GM12878 (cell line): ENCODE measurements at regions not wholly inside any gene's neighbourhood (a gene's known extent, or its start where the extent isn't known, plus 50 kb on each side); places are given as distances from the start of the nearest gene placed in this dataset.

Experiments
- HDGF ChIP-seq: fragments of 450-650 bp; IDR thresholded peaks from 2 replicates; pipeline ENCODE4 v1.6.1; 2016; ENCODE audit warnings: antibody characterized with exemption
- IRF4 ChIP-seq: IDR thresholded peaks from 2 replicates; pipeline ENCODE4 v1.6.1; 2011; ENCODE audit warnings: low read depth, low read length
- JUND ChIP-seq: IDR thresholded peaks from 2 replicates; pipeline ENCODE4 v1.6.1; 2012; ENCODE audit warnings: low read depth, mild to moderate bottlenecking, low read length, improper control_type of control experiment, moderate library complexity
- KLF5 ChIP-seq: fragments of 450-650 bp; IDR thresholded peaks from 2 replicates; pipeline ENCODE4 v1.6.1; 2014; ENCODE audit warnings: mild to moderate bottlenecking; ENCODE audit not compliant: partially characterized antibody
- MEF2A ChIP-seq: IDR thresholded peaks from 2 replicates; pipeline ENCODE4 v1.6.1; 2011; ENCODE audit warnings: low read depth, mild to moderate bottlenecking, low read length, moderate library complexity; ENCODE audit not compliant: insufficient read depth
- MYC ChIP-seq: IDR thresholded peaks from 2 replicates; pipeline ENCODE4 v1.6.1; 2011; ENCODE audit warnings: mild to moderate bottlenecking, low read length, moderate library complexity, inconsistent platforms; ENCODE audit not compliant: insufficient read depth, insufficient replicate concordance, insufficient read length, severe bottlenecking
- RCOR1 ChIP-seq: conservative IDR thresholded peaks from 2 replicates; pipeline ENCODE4 v1.6.1; 2012; ENCODE audit warnings: low read depth, low read length, improper control_type of control experiment
- SMAD1 ChIP-seq: fragments of 450-650 bp; IDR thresholded peaks from 2 replicates; pipeline ENCODE4 v1.6.1; 2018; ENCODE audit warnings: mild to moderate bottlenecking, low read depth; ENCODE audit not compliant: partially characterized antibody
- SMARCA5 ChIP-seq: fragments of 450-650 bp; IDR thresholded peaks from 2 replicates; pipeline ENCODE4 v1.6.1; 2017; ENCODE audit warnings: mild to moderate bottlenecking
- SUZ12 ChIP-seq: fragments of 200-600 bp; sonication (generic); IDR thresholded peaks from one replicate; pipeline ENCODE4 v1.6.1; 2018; ENCODE audit warnings: antibody characterized with exemption, mild to moderate bottlenecking; ENCODE audit not compliant: unreplicated experiment
- TAF1 ChIP-seq: IDR thresholded peaks from 2 replicates; pipeline ENCODE4 v1.6.1; 2011; ENCODE audit warnings: mild to moderate bottlenecking, low read depth, low read length, borderline replicate concordance
- TCF3 ChIP-seq: IDR thresholded peaks from 2 replicates; pipeline ENCODE4 v1.6.1; 2012; ENCODE audit warnings: low read depth, mild to moderate bottlenecking, low read length, borderline replicate concordance; ENCODE audit not compliant: insufficient read depth
- TF ChIP-seq, protein P1 (sequence below): fragments of 450-650 bp; IDR thresholded peaks from 2 replicates; pipeline ENCODE4 v1.6.1; 2016; ENCODE audit warnings: mild to moderate bottlenecking
- TF ChIP-seq, protein P2 (sequence below), 3 experiments: IDR thresholded peaks in 2 of 3; conservative IDR thresholded peaks in 1 of 3; 2 replicates each; pipeline ENCODE4 v1.5.1; 2011; ENCODE audit warnings: low read depth in 3 of 3, low read length in 3 of 3, mild to moderate bottlenecking in 3 of 3, control low read depth in 2 of 3, moderate library complexity in 2 of 3, inconsistent platforms in 1 of 3, mixed read lengths in 1 of 3; ENCODE audit not compliant: control insufficient read depth in 2 of 3, insufficient read depth in 1 of 3; ENCODE audit errors: extremely low read depth in 1 of 3
- TF ChIP-seq, protein P3 (sequence below): IDR thresholded peaks from 2 replicates; pipeline ENCODE4 v1.6.1; 2011; ENCODE audit warnings: low read depth, mild to moderate bottlenecking, low read length, moderate library complexity, borderline replicate concordance; ENCODE audit errors: extremely low read depth
- TF ChIP-seq, protein P4 (sequence below): IDR thresholded peaks from 2 replicates; pipeline ENCODE4 v1.6.1; 2012; ENCODE audit warnings: low read depth, low read length, improper control_type of control experiment
- TF ChIP-seq, protein P5 (sequence below): IDR thresholded peaks from 2 replicates; pipeline ENCODE4 v1.6.1; 2012; ENCODE audit warnings: low read length, inconsistent platforms
- TF ChIP-seq, protein P6 (sequence below): fragments of 450-650 bp; IDR thresholded peaks from 2 replicates; pipeline ENCODE4 v1.6.1; 2017; ENCODE audit warnings: mild to moderate bottlenecking, moderate library complexity

DNA sequence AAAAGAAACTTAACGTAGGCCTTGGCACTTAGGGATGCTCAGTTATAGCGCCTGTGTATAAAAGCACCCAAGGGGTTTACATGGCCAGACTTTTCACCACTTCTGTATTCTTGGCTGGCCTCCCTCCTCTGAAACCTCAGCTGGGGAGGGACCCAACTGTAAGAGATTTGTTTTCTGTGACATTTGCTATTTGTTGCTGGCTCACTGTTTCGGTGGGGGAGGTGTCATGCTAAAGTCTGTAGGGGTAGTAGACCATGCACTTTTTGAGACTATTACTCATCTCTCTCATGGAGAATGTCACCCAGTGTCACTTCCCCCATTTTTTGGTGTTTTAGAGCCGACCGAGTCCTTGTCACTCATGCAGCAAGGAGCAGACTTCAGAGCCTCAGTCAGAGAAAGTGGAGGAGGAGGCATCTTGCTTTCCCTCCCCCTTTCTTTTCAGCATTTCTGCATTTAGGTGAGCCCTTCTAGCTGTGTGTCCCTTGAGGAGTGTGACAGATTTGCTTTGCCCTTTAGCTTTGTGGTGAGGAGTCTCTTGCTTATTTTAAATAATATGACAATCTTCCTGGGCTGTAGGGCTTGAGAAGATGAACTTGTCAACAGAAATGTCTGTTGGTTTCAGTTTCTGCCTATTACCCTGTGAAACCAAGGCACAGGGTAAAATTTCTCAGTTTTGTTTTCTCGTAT, 160.1 kb downstream of the FASLG start (continued):
- TF ChIP-seq MYC (no peak), TAF1 (no peak), SUZ12 (no peak), SMAD1 (peak; percentile 11), IRF4 (peak; percentile 85; the same call in 1 of the 2 replicates), TCF3 (peak; percentile 81; the same call in 1 of the 2 replicates), MEF2A (peak; percentile 69; the same call in 1 of the 2 replicates), JUND (peak; percentile 60; the same call in 1 of the 2 replicates), RCOR1 (peak; percentile 79; the same call in 1 of the 2 replicates), KLF5 (peak; percentile 78), SMARCA5 (peak; percentile 51; the same call in 1 of the 2 replicates), HDGF (no peak)
- TF ChIP-seq, protein P1, sequence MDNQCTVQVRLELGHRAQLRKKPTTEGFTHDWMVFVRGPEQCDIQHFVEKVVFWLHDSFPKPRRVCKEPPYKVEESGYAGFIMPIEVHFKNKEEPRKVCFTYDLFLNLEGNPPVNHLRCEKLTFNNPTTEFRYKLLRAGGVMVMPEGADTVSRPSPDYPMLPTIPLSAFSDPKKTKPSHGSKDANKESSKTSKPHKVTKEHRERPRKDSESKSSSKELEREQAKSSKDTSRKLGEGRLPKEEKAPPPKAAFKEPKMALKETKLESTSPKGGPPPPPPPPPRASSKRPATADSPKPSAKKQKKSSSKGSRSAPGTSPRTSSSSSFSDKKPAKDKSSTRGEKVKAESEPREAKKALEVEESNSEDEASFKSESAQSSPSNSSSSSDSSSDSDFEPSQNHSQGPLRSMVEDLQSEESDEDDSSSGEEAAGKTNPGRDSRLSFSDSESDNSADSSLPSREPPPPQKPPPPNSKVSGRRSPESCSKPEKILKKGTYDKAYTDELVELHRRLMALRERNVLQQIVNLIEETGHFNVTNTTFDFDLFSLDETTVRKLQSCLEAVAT = peak; percentile 42; the same call in 1 of the 2 replicates
- TF ChIP-seq, protein P2, sequence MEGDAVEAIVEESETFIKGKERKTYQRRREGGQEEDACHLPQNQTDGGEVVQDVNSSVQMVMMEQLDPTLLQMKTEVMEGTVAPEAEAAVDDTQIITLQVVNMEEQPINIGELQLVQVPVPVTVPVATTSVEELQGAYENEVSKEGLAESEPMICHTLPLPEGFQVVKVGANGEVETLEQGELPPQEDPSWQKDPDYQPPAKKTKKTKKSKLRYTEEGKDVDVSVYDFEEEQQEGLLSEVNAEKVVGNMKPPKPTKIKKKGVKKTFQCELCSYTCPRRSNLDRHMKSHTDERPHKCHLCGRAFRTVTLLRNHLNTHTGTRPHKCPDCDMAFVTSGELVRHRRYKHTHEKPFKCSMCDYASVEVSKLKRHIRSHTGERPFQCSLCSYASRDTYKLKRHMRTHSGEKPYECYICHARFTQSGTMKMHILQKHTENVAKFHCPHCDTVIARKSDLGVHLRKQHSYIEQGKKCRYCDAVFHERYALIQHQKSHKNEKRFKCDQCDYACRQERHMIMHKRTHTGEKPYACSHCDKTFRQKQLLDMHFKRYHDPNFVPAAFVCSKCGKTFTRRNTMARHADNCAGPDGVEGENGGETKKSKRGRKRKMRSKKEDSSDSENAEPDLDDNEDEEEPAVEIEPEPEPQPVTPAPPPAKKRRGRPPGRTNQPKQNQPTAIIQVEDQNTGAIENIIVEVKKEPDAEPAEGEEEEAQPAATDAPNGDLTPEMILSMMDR (IDR thresholded peaks at IDR 0.05 in 2 of 3, conservative IDR thresholded peaks at IDR 0.05 in 1 of 3; ENCODE audit: control insufficient read depth in 2 of 3, extremely low read depth in 1 of 3, insufficient read depth in 1 of 3, low read depth in 3 of 3, low read length in 3 of 3) = no peak
- TF ChIP-seq, protein P3, sequence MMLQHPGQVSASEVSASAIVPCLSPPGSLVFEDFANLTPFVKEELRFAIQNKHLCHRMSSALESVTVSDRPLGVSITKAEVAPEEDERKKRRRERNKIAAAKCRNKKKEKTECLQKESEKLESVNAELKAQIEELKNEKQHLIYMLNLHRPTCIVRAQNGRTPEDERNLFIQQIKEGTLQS = no peak
- TF ChIP-seq, protein P4, sequence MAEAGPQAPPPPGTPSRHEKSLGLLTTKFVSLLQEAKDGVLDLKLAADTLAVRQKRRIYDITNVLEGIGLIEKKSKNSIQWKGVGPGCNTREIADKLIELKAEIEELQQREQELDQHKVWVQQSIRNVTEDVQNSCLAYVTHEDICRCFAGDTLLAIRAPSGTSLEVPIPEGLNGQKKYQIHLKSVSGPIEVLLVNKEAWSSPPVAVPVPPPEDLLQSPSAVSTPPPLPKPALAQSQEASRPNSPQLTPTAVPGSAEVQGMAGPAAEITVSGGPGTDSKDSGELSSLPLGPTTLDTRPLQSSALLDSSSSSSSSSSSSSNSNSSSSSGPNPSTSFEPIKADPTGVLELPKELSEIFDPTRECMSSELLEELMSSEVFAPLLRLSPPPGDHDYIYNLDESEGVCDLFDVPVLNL = no peak
- TF ChIP-seq, protein P5, sequence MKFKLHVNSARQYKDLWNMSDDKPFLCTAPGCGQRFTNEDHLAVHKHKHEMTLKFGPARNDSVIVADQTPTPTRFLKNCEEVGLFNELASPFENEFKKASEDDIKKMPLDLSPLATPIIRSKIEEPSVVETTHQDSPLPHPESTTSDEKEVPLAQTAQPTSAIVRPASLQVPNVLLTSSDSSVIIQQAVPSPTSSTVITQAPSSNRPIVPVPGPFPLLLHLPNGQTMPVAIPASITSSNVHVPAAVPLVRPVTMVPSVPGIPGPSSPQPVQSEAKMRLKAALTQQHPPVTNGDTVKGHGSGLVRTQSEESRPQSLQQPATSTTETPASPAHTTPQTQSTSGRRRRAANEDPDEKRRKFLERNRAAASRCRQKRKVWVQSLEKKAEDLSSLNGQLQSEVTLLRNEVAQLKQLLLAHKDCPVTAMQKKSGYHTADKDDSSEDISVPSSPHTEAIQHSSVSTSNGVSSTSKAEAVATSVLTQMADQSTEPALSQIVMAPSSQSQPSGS = peak; percentile 98
- TF ChIP-seq, protein P6, sequence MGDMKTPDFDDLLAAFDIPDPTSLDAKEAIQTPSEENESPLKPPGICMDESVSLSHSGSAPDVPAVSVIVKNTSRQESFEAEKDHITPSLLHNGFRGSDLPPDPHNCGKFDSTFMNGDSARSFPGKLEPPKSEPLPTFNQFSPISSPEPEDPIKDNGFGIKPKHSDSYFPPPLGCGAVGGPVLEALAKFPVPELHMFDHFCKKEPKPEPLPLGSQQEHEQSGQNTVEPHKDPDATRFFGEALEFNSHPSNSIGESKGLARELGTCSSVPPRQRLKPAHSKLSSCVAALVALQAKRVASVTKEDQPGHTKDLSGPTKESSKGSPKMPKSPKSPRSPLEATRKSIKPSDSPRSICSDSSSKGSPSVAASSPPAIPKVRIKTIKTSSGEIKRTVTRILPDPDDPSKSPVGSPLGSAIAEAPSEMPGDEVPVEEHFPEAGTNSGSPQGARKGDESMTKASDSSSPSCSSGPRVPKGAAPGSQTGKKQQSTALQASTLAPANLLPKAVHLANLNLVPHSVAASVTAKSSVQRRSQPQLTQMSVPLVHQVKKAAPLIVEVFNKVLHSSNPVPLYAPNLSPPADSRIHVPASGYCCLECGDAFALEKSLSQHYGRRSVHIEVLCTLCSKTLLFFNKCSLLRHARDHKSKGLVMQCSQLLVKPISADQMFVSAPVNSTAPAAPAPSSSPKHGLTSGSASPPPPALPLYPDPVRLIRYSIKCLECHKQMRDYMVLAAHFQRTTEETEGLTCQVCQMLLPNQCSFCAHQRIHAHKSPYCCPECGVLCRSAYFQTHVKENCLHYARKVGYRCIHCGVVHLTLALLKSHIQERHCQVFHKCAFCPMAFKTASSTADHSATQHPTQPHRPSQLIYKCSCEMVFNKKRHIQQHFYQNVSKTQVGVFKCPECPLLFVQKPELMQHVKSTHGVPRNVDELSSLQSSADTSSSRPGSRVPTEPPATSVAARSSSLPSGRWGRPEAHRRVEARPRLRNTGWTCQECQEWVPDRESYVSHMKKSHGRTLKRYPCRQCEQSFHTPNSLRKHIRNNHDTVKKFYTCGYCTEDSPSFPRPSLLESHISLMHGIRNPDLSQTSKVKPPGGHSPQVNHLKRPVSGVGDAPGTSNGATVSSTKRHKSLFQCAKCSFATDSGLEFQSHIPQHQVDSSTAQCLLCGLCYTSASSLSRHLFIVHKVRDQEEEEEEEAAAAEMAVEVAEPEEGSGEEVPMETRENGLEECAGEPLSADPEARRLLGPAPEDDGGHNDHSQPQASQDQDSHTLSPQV = no peak
